ENCODE measurements at regions not wholly inside any gene's neighbourhood (a gene's known extent, or its start where the extent isn't known, plus 50 kb on each side); places are given as distances from the start of the nearest gene placed in this dataset.

DNA sequence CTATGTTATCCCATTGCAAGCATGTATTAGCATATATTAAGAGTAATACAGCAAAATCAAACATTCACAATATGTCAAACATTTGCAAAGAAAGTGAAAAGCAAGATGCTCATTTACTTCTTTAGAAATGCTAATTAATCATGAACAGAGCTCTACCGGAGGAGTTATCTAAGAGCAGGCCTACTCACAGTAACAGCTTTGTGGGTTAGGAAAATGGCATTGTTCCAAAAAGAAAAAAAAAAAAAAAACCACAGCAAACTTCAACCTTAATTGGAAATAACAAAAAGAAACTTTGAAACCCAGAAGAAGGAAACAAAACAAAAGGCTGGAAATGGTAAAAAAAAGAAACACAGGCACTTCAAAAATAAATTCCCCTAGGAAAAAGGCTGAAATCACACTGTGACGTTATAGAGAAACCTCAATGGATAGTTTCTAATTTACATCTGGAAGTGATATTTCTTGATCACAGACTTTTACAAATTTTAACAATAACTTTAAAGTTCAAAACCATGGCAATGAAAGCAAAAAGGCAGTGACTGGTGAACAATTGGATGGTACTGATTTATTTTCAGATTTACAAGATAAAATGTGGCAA is 1236.8 kb upstream of the SPRY2 start:
- H3K4me1 ChIP-seq (ENCODE audit: control insufficient read depth, extremely low read depth, insufficient read depth, low read length): no peaks in the 10 kb centered on the region
- DNase-seq (ENCODE audit: low read depth, low spot score) (no peak), FAIRE-seq (no peak)
- H3K9me3 ChIP-seq (replicated peaks; ENCODE audit: control insufficient read depth, insufficient read depth, low read length): no peaks in the 10 kb centered on the region
- H3K4me3 ChIP-seq (replicated peaks in 1 of 3; ENCODE audit: insufficient read depth in 1 of 3, low read depth in 1 of 3, low read length in 3 of 3): no peak overlapping the region
- intact Hi-C loops (cut with micrococcal nuclease): no loop called here
- TF ChIP-seq MAX (IDR thresholded peaks at IDR 0.05; ENCODE audit: insufficient read depth, insufficient read length) (no peak), POLR2AphosphoS5 (IDR thresholded peaks at IDR 0.05; ENCODE audit: insufficient read depth, low read depth, low read length) (no peak), POLR2A (IDR thresholded peaks at IDR 0.05; ENCODE audit: low read depth, low read length) (no peak), GATA2 (IDR thresholded peaks at IDR 0.05; ENCODE audit: insufficient read depth, insufficient read length, low read depth, low read length) (no peak), EZH2 (IDR thresholded peaks at IDR 0.05; ENCODE audit: borderline replicate concordance, low read depth, low read length, severe bottlenecking) (no peak), FOS (IDR thresholded peaks at IDR 0.05; ENCODE audit: borderline replicate concordance, insufficient read depth, low read length) (no peak), JUN (IDR thresholded peaks at IDR 0.05; ENCODE audit: borderline replicate concordance, insufficient read depth, insufficient read length, low read depth) (no peak), MYC (IDR thresholded peaks at IDR 0.05; ENCODE audit: low read depth, low read length) (no peak)
- TF ChIP-seq, protein P1, sequence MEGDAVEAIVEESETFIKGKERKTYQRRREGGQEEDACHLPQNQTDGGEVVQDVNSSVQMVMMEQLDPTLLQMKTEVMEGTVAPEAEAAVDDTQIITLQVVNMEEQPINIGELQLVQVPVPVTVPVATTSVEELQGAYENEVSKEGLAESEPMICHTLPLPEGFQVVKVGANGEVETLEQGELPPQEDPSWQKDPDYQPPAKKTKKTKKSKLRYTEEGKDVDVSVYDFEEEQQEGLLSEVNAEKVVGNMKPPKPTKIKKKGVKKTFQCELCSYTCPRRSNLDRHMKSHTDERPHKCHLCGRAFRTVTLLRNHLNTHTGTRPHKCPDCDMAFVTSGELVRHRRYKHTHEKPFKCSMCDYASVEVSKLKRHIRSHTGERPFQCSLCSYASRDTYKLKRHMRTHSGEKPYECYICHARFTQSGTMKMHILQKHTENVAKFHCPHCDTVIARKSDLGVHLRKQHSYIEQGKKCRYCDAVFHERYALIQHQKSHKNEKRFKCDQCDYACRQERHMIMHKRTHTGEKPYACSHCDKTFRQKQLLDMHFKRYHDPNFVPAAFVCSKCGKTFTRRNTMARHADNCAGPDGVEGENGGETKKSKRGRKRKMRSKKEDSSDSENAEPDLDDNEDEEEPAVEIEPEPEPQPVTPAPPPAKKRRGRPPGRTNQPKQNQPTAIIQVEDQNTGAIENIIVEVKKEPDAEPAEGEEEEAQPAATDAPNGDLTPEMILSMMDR (IDR thresholded peaks at IDR 0.05; ENCODE audit: extremely low read depth in 1 of 2, insufficient read depth in 1 of 2, low read depth in 1 of 2, low read length in 2 of 2): no peak
- BruUV-seq (replicated peaks): no TSS peak
- H3K9ac ChIP-seq (replicated peaks; ENCODE audit: extremely low read depth, insufficient read depth, low read length): no peak overlapping the region
- ChIA-PET CTCF (no interaction called here), POLR2A (no interaction called here)
- no peak overlapping the region for H2AFZ ChIP-seq (ENCODE audit: low read depth, low read length)
- H3K27ac ChIP-seq (ENCODE audit: insufficient read depth, low read depth, low read length): no peak overlapping the region
- no peaks in the 10 kb centered on the region for H3K27me3 ChIP-seq (ENCODE audit: control insufficient read depth in 2 of 2, insufficient read depth in 2 of 2, low read length in 2 of 2)
- H4K20me1 ChIP-seq (replicated peaks; ENCODE audit: control insufficient read depth, extremely low read depth, insufficient read depth, low read length): no peaks in the 10 kb centered on the region
- H3K9me1 ChIP-seq (replicated peaks; ENCODE audit: control insufficient read depth, extremely low read depth, insufficient read depth, low read length): no peaks in the 10 kb centered on the region
- H3K36me3 ChIP-seq (ENCODE audit: control insufficient read depth in 2 of 2, extremely low read depth in 1 of 2, insufficient read depth in 2 of 2, low read length in 2 of 2): no peaks in the 10 kb centered on the region
- H3K79me2 ChIP-seq (ENCODE audit: control insufficient read depth, insufficient read depth, low read length): no peaks in the 10 kb centered on the region
- dilution Hi-C loops (cut with MboI; ENCODE audit: extremely low pct_ligation_motif_present, low sequenced_read_pairs): no loop called here
- H3K4me2 ChIP-seq (ENCODE audit: insufficient read depth, low read length): no peak overlapping the region

Measured in endothelial cell of umbilical vein (primary cell).